SK-N-MC (cell line): ENCODE measurements at regions not wholly inside any gene's neighbourhood (a gene's known extent, or its start where the extent isn't known, plus 50 kb on each side); places are given as distances from the start of the nearest gene placed in this dataset.
A peak's percentile ranks its signal among the peaks of the same experiment; 100 is the strongest.

Experiments
- DNase-seq: peaks from one replicate; pipeline ENCODE4 v3.0.0-alpha.2; 2011; ENCODE audit warnings: low read depth, low spot score
- H3K27ac ChIP-seq: fragments of 200-600 bp; sonication (generic); 2 replicates; pipeline ENCODE4 v1.5.1; 2016; ENCODE audit warnings: mixed run types
- H3K36me3 ChIP-seq: fragments of 200-600 bp; sonication (generic); 2 replicates; pipeline ENCODE4 v1.6.1; 2017; ENCODE audit warnings: antibody characterized with exemption, low read length, mixed read lengths; ENCODE audit not compliant: insufficient read depth
- H3K4me3 ChIP-seq: fragments of 200-600 bp; sonication (generic); 2 replicates; pipeline ENCODE4 v1.5.1; 2016
- H3K9ac ChIP-seq: fragments of 200-600 bp; sonication (generic); 2 replicates; pipeline ENCODE4 v1.8.0; 2017; ENCODE audit warnings: mixed run types, mixed read lengths; ENCODE audit not compliant: insufficient read length
- H3K9me3 ChIP-seq: fragments of 200-600 bp; sonication (generic); 2 replicates; pipeline ENCODE4 v1.6.1; 2017; ENCODE audit warnings: low read depth, mild to moderate bottlenecking, antibody characterized with exemption, low read length, moderate library complexity, mixed read lengths
- EZH2 ChIP-seq: fragments of 200-600 bp; sonication (generic); IDR thresholded peaks from one replicate; pipeline ENCODE4 v1.6.1; 2017; ENCODE audit warnings: antibody characterized with exemption
- FOXP2 ChIP-seq: optimal IDR thresholded peaks from 2 replicates; pipeline ENCODE3; 2011; ENCODE audit warnings: mild to moderate bottlenecking, moderate library complexity; ENCODE audit not compliant: insufficient read depth; ENCODE audit errors: extremely low read length, control extremely low read depth
- POLR2AphosphoS5 ChIP-seq: IDR thresholded peaks from 2 replicates; pipeline ENCODE4 v1.6.1; 2012; ENCODE audit warnings: mild to moderate bottlenecking, low read depth, low read length, borderline replicate concordance

DNA sequence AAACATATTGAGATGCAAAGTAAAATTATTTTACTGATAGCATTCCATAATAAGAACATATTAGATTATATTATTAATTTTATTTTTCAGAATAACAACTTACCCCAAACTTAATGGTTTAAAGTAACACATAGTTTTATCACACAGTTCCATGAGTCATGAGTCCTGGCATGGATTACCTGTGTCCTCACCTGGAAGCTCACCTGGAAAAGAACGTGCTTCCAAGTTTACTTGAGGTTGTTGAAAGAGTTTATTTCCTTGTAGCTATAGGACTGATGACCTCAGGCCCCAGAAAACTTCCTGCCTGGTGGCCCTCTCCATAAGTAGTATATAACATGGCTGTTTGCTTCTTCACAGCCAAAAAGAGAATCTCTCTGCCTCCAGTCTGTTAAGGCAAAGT, 254.6 kb downstream of the TFEC start:
- no peaks in the 10 kb centered on the region for H3K36me3 ChIP-seq
- no peak overlapping the region for H3K4me3 ChIP-seq
- no peak overlapping the region for H3K27ac ChIP-seq
- no peak for DNase-seq
- no peaks in the 10 kb centered on the region for H3K9me3 ChIP-seq
- H3K9ac ChIP-seq: no peak overlapping the region
- no peak for TF ChIP-seq FOXP2
- no peak for TF ChIP-seq POLR2AphosphoS5
- no peak for TF ChIP-seq EZH2

- no peak overlapping the region for H3K4me3 ChIP-seq
- TF ChIP-seq FOXP2 (no peak), EZH2 (no peak), POLR2AphosphoS5 (no peak)
- H3K9me3 ChIP-seq: no peaks in the 10 kb centered on the region
- H3K9ac ChIP-seq: no peak overlapping the region
- H3K27ac ChIP-seq: no peak overlapping the region
- no peaks in the 10 kb centered on the region for H3K36me3 ChIP-seq
- DNase-seq: no peak
These were observed 267.2 kb downstream of the TFEC start for GRCh38 chr7:115763347-115763746.

DNA sequence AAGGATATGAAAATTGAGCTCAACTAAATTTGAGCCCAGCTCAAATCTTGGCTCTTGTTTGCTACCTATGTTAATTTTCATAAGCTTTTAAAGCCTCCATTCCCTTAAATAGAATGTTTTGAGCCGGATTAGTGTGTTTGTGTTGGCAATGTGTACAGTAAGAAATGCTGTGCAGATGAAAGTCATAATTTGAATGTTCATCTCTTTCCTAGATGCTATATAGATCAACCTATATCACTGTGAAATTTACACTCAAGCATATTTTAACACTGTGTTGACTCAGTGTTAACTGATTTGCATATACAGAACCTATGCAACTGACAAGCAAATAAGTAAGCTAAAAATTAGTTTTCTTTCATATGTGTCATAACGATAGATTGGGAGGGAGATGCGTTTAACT, 272.5 kb downstream of the TFEC start:
- TF ChIP-seq EZH2 (no peak), FOXP2 (no peak), POLR2AphosphoS5 (no peak)
- H3K4me3 ChIP-seq: no peak overlapping the region
- H3K9ac ChIP-seq: no peak overlapping the region

GRCh38 chr7:115754226-115754625, 276.3 kb downstream of the TFEC start:
- Histone ChIP-seq H3K4me3 (no peak overlapping the region), H3K9me3 (no peaks in the 10 kb centered on the region), H3K9ac (no peak overlapping the region), H3K36me3 (no peaks in the 10 kb centered on the region), H3K27ac (no peak overlapping the region)
- TF ChIP-seq FOXP2 (no peak), POLR2AphosphoS5 (no peak), EZH2 (no peak)
- no peak for DNase-seq

More for the DNA sequence above, 272.5 kb downstream of the TFEC start:
- Histone ChIP-seq H3K36me3 (no peaks in the 10 kb centered on the region), H3K27ac (no peak overlapping the region), H3K9me3 (no peaks in the 10 kb centered on the region)
- DNase-seq: no peak

DNA sequence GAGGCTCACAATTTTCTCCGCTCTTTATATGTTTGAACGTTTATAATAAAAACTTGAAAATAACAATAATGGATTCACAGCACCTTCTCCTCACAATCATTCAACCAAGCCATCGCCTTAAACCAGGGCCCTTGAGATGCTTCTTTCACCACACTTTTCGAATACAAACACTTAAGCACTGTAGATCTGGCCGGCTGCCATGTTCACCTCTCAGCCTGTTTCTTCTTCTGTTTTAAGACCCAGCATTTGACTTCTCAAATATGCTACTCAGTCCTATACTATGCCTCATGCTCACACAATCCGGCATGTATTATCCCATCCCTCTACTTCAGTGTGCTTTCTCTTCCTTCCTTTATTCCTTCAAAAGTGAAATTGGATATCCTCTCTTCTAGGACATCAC, 280.6 kb downstream of the TFEC start:
- H3K9ac ChIP-seq: peak overlapping the region; percentile 3
- H3K9me3 ChIP-seq: no peaks in the 10 kb centered on the region
- peak; percentile 35 for DNase-seq
- H3K4me3 ChIP-seq: peak overlapping the region; percentile 25; the same call in 1 of the 2 replicates
- TF ChIP-seq FOXP2: no peak
- TF ChIP-seq EZH2: no peak
- no peak for TF ChIP-seq POLR2AphosphoS5
- H3K36me3 ChIP-seq: no peaks in the 10 kb centered on the region
- peak overlapping the region; percentile 9; the same call in 1 of the 2 replicates for H3K27ac ChIP-seq

- no peaks in the 10 kb centered on the region for H3K9me3 ChIP-seq
- no peak for DNase-seq
- TF ChIP-seq POLR2AphosphoS5: no peak
- no peak overlapping the region for H3K9ac ChIP-seq
- H3K4me3 ChIP-seq: no peak overlapping the region
- H3K27ac ChIP-seq: no peak overlapping the region; the same call in 1 of the 2 replicates
- no peaks in the 10 kb centered on the region for H3K36me3 ChIP-seq
These were observed 282.3 kb downstream of the TFEC start for GRCh38 chr7:115748123-115748738.

- TF ChIP-seq POLR2AphosphoS5 (no peak), EZH2 (no peak), FOXP2 (no peak)
- peak overlapping the region; percentile 52 for H3K27ac ChIP-seq
- DNase-seq: no peak
- H3K9me3 ChIP-seq: no peaks in the 10 kb centered on the region
- H3K4me3 ChIP-seq: no peak overlapping the region
- H3K36me3 ChIP-seq: no peaks in the 10 kb centered on the region
- H3K9ac ChIP-seq: peak overlapping the region; percentile 47
These were observed 283.4 kb downstream of the TFEC start for GRCh38 chr7:115747174-115747573.

GRCh38 chr7:115740043-115740442, 290.5 kb downstream of the TFEC start:
- TF ChIP-seq POLR2AphosphoS5 (no peak), EZH2 (no peak), FOXP2 (no peak)
- H3K36me3 ChIP-seq: no peaks in the 10 kb centered on the region
- no peak overlapping the region for H3K27ac ChIP-seq
- no peak overlapping the region for H3K9ac ChIP-seq
- DNase-seq: no peak
- no peaks in the 10 kb centered on the region; the same call in 1 of the 2 replicates for H3K9me3 ChIP-seq
- no peak overlapping the region for H3K4me3 ChIP-seq

GRCh38 chr7:115734641-115735040, 295.9 kb downstream of the TFEC start:
- DNase-seq: no peak
- H3K27ac ChIP-seq: no peak overlapping the region
- no peaks in the 10 kb centered on the region for H3K36me3 ChIP-seq
- no peaks in the 10 kb centered on the region; the same call in 1 of the 2 replicates for H3K9me3 ChIP-seq
- TF ChIP-seq EZH2 (no peak), FOXP2 (no peak), POLR2AphosphoS5 (no peak)
- no peak overlapping the region for H3K4me3 ChIP-seq
- no peak overlapping the region for H3K9ac ChIP-seq
